ENCODE measurements at regions not wholly inside any gene's neighbourhood (a gene's known extent, or its start where the extent isn't known, plus 50 kb on each side); places are given as distances from the start of the nearest gene placed in this dataset.

GRCh38 chr4:19772581-19772980, 479.1 kb upstream of the SLIT2 start:
- no peak for DNase-seq

- no peak for DNase-seq
Observed at GRCh38 chr4:19756661-19757060, 495.0 kb upstream of the SLIT2 start.

DNA sequence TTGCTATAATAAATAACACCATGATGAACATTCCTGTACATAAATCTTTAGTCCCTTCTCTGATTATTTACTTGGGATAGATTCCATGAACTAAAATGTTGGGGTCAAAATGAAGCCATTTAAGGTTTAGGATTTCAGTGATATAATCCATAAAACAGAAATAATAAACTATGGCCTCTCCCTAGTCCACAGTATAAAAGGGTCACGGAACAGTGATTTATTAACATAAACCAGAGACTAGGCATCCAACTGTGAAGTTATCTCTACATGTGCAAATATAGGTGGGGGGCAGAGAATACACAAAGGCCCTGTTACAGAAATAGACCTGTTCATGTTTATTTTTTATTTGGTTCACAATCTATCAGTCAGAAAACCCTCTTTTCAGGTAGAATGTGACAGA, 499.1 kb upstream of the SLIT2 start:
- DNase-seq: no peak

DNA sequence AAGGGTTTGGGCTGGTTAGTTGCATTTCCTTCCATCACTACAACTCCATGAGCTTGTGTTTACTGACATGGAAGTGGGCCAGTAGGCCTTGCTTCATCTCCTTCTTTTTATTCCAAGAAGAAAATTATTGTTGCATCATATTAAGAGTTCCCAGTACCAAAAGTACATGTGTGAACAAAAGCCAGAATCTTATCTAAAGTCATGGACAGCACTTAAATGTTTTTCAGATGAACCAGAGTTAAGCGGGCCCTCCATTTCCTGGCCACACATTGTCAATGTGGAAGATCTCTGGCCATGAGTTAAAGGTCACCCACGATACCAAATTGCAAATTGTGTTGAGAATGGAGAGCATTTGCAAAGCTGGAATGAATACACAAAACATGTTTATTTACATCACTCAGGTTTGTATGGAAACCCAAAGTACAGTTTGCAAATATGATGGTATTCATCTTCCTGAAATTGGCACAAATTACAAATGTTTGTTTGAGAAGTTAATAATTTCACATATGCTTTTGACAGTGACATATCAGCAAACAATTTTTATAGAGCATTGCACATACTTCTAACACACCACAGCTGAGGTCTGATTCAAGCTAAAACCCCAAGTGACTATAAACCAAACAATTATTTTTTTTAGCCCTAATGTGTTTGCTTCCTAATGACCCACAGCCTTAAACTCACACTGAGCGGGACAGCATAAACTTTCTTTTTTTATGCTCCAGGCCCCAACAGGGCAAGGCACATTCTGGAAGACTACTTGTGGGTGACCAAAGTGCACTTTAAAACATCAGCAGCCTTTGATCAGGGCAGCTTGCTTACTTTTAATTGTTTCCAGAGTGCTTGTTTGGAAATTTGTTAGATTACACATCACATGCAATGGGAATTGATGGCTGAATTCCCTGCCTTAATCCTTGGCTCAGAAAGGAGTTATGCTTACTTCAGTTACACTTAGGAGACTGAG, 502.9 kb upstream of the SLIT2 start:
- no peak for DNase-seq

- DNase-seq: no peak
Observed at GRCh38 chr4:19746377-19746776, 505.3 kb upstream of the SLIT2 start.

DNA sequence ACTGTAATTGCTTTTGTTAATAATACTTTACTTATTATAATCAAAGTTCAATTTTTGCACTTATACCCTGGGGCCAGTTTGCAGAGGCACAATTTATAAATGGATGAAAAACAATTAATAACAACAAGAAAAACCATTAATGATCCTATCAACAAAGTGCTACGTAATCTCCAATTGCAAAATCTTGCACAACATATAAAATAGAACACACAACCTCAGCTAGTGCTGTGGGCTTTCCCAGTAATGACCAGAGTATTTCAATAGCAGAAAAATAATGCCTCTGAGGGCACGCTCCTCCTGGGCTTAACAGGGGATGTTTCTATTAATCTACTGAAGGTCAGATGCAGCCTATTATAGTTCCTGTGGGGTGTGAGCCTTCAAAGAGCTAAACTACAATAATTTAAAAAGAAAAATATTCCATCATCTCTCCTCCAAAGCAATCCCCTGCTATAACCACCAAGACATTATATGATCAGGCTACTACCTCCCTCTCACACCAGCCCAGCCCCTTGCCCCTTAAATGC, 508.5 kb upstream of the SLIT2 start:
- no peak for DNase-seq

GRCh38 chr4:19739101-19739651, 512.5 kb upstream of the SLIT2 start:
- DNase-seq: no peak

DNA sequence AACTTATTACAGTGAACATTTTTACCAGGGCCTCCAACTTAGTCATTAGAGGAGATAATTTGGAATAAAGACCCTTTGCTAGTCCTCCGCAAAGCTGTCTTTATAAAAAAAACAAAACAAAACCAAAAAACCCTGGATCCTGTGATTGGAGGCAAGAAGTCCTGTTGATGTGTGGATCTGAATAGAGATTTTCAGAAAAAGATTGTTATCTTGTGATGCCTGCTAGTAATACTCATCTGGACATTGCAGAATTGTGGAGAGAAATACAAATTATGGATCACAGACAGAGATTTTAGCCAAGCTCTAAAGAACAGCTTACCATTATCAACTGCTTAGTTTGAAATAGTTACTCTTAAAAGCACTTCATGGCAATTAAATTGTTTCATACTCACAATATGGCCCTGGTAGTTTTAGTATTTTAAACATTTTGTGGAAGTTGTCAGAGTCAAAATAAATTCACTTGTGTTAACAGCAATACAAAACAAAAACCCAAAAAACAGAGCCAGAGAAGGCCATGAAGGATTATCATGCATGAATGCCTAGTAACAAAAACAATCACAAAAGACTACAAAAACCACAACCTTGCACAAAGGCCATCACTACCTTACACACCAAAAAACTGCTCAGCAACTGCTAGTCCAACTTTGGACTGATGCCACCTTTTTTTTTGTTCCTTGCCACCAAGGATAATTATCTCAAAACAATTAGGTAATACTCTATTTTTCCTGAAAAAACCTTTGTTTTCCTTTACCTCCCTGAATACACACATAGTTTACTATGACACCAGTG, 514.5 kb upstream of the SLIT2 start:
- DNase-seq: no peak

- DNase-seq: no peak
Observed at GRCh38 chr4:19735012-19735411, 516.7 kb upstream of the SLIT2 start.

DNA sequence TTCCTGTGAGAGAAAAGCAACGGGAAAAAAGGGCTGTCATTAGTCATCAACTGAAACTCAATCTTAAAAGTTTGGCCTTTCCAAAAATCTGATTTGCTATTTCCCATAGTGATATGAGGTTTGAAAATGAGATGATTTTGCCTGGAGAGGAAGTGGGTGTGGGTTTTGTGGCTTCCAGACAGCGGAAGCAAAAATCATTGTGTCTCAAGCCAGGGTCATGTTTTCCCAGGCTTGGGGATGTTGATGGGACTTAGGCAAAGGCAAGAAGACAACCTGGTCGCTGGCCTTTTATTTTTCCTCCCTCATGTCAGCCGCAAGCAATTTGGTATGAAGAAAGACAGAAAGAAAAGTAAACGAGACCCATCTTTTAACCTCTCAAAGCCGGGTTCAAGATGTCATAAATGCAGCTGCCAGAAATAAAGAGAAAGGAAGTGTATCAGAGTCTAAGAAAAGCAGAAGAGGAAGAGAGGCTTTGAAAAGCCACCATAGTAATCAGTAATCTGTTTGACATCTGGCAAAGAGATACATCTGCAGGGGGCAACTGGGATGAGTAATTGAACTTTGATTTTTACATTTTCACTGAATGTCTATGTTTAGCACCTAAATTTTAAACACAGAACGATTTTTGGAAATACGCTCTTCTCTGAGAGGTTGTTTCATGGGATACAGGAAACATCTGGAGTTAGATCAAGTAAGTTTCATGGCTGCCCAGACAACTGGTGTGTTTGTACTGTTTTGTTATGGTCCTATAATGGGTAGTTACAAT, 521.6 kb upstream of the SLIT2 start:
- DNase-seq: no peak

GRCh38 chr4:19728773-19729172, 522.9 kb upstream of the SLIT2 start:
- DNase-seq: no peak

DNA sequence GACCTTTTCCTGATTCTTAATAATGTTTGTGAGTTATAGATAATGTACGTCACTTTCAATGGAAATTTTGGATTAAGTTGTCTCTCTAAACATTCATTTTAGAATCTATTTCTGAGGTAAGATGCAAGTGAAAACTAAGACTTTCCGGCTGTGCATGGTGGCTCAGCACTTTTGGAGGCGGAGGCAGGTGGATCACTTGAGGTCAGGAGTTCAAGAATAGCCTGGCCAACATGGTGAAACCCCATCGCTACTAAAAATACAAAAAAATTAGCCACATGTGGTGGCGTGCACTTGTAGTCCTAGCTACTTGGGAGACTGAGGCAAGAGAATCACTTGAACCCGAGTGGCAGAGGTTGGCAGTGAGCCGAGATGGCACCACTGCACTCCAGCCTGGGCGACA, 524.6 kb upstream of the SLIT2 start:
- DNase-seq: no peak

DNA sequence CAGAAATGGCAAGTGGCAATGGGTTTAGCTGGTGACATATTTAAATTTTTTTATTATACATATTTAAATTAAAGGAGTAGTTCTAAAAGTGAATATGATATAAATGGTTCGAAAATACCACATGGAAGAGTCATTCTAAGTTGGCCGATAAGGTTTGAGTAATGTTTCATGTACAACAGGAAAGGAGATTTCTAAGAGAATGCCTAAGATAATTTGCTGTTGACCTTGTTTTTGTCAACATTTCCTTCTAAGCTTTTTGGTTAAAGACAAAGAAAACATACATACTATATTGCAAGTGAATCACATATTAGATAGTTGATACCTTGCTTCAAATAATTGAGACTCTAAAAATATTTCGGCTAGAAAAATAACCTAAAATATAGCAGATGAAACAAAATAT, 526.6 kb upstream of the SLIT2 start:
- DNase-seq: no peak

- DNase-seq: no peak
Observed at GRCh38 chr4:19722404-19722803, 529.3 kb upstream of the SLIT2 start.

DNA sequence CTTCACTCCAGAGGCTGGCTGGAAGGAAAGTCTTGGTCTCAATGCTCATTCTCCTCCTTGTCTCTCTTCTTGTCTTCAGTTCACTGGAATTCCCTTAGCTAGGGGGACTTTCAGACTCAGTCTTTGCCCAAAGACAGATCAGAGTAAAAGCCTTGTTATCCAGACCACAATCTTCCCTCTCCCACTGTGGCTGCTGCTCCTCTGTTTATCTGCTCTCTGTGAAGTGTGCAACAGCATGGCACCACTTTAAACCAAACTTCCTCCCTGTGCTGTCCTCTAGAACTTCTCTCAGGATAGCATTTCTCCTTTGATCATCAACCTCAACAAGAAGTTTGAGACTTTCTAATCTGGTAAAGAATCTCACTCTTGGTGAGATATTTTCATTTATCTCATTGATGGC, 530.1 kb upstream of the SLIT2 start:
- no peak for DNase-seq

- DNase-seq: no peak
Observed at GRCh38 chr4:19720610-19721009, 531.1 kb upstream of the SLIT2 start.

DNA sequence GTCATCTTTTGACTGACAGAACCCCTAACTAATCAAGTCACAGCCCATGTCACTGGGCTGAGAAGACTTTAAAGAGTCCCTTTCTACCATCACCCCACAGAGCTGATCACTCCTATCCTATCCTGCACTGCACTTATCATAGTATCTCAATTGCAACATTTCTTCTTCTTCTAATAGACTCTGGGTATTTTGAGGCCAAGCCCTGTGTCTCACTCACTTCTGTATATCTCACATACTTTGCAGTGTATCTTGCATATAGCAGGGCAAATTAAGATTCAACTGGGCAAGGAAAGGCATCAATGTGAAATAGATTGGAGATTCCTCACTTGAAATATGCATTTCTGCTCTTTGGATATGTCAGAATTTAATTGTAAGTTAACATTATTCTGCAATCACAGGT, 531.5 kb upstream of the SLIT2 start:
- DNase-seq: no peak

- DNase-seq: no peak
Observed at GRCh38 chr4:19711871-19712270, 539.8 kb upstream of the SLIT2 start.

DNA sequence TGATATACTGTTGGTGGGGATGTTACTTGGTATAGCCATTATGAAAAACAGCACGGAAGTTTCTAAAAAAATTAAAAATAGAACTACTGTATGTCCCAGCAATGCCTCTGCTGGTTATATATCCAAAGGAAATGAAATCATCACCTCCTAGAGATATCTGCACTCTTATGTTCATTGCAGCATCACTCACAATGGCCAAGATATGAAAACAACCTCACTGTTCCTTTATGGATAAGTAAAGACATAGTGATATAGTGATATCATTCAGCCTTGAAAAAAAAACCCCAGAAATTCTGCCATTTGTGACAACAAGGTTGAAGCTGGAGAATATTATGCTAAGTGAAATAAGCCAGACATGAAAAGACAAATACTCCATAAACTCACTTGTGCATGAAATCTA, 543.8 kb upstream of the SLIT2 start:
- no peak for DNase-seq

DNA sequence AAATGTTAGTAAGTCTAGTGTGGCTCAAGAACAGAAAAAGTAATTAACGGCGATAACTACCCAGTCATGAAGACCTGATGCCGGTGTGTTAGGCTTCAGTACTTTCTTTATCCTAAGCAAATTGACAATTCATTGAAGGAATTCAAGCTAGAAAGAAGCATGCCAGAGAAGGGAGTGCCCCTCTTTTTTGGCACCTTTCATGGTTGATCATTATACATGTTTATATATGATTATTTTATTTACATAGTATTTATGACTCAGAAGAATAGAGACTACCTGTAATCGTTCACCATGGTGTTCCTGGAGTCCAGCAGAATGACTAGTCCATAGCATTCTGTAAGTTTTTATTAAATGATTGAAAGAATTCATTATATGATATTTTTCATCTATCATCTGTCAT, 548.3 kb upstream of the SLIT2 start:
- no peak for DNase-seq

DNA sequence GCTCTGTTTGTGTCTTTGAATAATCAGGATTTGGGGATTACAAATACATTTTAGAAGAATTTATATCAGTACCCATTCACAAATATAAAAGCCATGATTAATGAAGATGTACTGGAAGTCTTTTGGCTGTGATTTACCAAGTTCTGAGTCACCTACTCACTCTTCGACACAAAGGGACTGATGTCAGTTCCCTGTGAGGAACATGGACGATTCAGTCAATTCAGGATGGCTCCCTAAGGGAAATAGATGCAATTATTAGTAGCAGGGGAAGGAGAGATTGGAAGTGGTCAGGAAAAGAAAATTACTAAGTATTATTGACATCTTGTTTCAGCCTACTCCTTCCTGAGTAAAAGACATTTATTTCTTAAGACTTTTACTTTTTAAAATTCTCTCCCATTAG, 550.7 kb upstream of the SLIT2 start:
- no peak for DNase-seq

GRCh38 chr4:19698961-19699360, 552.7 kb upstream of the SLIT2 start:
- DNase-seq: no peak

- no peak for DNase-seq
Observed at GRCh38 chr4:19694812-19695211, 556.9 kb upstream of the SLIT2 start.

Data from DMS 273 treated with DMSO at 0.1 percent for 48 hours (cell line).